HG03175 (cell line): ENCODE measurements at regions not wholly inside any gene's neighbourhood (a gene's known extent, or its start where the extent isn't known, plus 50 kb on each side); places are given as distances from the start of the nearest gene placed in this dataset.
"Not testable (repeated sequence)": the region's sequence is repeated elsewhere in the genome, so short reads cannot be mapped to it uniquely, and the experiment has no call there.

Experiments
- ATAC-seq: cut with Tn5 transposase; IDR thresholded peaks from one replicate; pipeline ENCODE4 v1.9.1; 2021; ENCODE audit warnings: mild to moderate bottlenecking, moderate library complexity; ENCODE audit not compliant: unreplicated experiment

DNA sequence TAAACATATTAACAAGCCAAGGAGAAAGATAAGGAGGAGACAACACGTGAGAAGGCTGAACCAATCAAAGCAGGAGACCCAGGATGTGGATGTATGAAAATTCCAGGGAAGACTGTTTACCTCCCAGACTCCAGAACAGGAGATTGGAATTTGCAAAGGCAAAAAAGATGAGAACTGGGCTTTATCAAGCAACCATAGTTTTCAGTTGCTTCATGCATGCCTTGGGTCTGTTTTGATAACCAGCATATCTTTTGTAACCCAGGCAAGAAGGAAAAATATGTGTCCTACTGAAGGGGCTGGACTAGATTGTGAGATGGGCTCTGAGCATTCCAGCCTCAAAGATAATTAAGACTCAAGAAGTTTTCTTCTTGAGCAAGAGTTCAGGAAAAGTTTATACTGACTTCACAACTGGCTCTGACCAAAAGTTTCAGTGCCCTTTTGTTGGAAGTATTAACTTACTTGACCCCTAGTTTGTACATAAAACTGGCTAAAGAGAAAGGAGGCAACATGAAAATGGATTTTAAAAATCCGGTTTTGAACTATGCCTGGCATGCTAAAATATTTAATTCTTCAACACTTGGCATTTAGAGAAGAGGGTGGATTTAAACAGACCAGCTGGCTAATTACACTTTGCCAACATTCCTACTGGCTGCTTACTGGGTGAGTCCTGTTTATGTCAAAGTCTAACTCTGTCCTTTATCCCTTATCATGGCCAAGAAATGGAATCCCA is 79.3 kb upstream of the CD28 start:
- no peak for ATAC-seq

DNA sequence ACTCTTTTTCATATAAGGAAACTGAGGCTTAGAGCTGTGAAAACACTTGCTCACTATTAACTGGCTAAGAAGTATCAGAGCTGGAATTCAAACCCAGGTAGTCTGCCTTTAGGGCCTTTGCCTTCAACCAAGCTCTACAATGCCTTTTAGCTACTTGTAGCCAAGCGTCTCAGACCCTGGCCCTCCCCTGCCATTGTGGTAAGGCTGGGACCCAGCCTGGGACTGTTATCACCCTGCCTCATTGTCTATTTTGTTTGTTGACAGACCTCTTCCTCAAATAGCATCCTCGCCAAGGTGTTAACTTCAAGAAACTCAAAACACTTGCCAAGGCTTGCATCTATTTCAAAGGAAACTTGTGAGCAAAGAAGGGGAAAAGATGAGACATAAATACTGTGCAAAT is 76.7 kb upstream of the CD28 start:
- ATAC-seq, result no peak

DNA sequence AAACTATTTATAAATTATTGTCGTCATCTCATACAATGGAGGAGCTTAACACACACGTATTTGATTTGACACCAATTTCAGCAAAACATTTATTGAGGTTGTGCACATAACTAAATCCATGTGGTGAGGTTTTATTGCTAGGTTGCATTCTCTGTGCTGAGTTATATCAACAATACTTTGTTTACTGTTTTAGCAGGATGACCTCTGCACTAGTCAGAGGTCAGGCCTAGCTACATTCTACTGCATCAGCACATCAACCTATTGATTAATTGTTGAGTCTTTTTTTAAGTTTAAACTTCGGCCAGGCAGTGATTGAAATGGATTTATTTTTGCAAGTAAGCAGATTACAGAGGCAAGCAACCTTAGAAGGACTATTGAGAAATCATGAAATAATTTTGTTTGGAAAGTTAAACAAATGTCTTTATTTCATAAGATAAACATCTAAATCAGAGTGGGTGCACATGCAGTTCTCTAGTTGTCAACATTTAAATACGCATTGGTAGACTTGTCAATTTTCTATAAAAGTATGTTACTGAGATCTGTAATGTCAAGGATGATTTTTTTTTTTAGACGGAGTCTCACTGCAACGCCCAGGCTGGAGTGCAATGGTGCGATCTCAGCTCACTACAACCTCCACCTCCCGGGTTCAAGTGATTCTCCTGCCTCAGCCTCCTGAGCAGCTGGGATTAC is 75.2 kb upstream of the CD28 start:
- no peak for ATAC-seq

DNA sequence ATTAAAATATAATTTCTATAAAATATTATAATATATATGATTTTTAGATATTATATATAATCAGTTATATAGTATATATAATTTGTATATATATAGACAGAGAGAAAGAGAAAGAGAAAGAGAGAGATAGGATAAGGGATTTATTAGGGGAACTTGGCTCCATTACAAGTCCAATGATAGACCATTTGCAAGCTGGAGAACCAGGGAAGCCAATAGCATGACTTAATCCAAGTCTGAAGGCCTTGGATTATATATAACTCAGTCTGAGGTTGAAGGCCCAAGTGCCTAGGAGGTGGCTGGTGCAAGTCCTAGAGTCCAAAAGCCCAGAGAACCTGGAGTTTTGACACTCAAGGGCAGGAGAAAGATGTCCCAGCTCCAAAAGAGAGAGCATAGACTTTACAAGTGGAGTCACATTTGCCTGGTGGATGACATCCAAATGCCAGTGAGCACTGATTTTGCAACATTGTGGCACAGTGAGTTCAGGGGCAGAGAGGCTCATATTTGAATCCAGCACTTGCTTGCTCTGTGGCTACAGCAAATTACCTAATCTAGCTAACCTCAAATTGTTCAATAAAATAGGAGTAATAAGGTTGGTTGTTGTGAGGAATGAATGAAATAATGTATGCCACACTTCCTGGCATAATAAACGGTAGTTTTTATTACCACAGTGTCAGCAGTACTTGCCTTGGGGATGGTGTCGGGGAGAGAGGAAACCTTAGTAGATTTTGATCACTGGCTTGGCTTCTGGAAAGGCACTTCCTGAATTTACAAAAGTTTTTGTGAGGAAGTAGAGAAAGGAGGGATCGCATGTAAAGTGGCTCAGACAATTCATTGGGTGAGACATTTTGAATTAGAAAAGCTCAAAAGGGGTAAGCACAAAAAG is 69.6 kb upstream of the CD28 start:
- ATAC-seq, result no peak

DNA sequence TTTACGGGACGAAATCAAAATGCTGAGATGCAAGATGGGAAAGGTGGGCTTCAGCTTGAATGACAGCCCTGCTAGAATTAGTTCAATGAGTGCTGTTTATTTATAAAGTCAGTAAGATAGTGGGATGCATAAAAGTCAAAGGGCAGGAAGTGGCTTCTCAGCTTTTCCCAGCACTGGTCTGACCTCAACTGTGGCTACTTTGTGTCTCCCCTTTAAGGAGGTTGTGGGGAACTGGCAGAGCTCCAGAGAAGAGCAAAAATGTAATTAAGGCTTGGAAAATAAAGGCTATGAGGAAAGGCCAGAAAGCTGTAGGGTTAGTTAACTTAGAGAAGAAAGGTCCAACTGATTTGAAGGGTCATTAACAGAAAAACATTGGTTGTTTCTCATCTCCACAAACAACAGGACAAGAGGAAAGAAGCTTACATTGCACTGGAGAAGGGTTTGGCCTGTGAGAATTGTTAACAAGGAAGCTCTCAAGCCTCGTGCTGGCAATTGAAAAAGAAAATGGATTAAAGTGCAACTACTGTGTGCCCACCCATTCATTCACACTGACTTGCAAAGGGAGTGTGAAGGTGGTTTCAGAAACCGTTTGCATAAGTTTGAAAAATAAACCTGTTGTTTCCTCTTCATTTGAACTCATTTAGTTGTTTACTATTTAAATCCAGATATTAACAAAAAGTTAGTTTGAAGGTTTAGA is 68.8 kb upstream of the CD28 start:
- ATAC-seq, result no peak

DNA sequence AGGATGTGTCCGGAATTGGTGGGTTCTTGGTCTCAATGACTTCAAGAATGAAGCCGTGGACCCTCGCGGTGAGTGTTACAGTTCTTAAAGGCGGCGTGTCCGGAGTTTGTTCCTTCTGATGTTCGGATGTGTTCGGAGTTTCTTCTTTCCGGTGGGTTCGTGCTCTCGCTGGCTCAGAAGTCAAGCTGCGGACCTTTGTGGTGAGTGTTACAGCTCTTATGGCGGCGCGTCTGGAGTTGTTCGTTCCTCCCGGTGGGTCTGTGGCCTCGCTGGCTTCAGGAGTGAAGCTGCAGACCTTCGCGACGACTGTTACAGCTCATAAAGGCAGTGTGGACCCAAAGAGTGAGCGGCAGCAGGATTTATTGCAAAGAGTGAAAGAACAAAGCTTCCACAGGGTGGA is 64.6 kb upstream of the CD28 start:
- ATAC-seq, result not testable (repeated sequence)

DNA sequence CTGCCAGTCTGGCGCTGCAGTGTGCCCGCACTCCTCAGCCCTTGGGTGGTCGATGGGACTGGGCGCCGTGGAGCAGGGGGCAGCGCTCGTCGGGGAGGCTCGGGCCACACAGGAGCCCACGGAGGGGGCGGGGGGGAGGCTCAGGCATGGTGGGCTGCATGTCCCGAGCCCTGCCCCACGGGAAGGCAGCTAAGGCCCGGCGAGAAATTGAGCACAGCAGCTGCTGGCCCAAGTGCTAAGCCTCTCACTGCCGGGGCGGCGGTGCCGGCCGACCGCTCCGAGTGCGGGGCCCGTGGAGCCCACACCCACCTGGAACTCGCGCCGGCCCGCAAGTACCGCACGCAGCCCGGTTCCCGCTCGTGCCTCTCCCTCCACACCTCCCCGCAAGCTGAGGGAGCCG is 63.6 kb upstream of the CD28 start:
- ATAC-seq, result not testable (repeated sequence)

DNA sequence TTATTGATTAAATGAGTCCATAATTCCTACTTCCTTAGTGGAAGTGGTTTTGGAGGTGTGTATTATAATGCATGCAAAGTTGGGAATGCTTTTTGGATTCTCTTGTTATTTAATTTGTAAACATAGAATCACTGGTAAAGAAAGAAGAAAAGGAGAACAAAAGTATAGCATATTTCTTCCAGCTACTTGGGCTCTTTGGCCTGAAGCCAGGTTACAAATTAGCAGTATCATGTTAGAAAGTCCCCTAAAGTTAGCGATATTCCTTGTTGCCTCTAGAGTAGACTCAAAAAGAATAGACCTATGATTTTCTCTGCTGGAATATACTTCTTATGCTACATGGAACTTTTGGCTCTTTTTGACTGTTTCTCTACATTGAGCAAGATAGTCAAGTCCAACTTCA is 60.6 kb upstream of the CD28 start:
- ATAC-seq, result no peak

DNA sequence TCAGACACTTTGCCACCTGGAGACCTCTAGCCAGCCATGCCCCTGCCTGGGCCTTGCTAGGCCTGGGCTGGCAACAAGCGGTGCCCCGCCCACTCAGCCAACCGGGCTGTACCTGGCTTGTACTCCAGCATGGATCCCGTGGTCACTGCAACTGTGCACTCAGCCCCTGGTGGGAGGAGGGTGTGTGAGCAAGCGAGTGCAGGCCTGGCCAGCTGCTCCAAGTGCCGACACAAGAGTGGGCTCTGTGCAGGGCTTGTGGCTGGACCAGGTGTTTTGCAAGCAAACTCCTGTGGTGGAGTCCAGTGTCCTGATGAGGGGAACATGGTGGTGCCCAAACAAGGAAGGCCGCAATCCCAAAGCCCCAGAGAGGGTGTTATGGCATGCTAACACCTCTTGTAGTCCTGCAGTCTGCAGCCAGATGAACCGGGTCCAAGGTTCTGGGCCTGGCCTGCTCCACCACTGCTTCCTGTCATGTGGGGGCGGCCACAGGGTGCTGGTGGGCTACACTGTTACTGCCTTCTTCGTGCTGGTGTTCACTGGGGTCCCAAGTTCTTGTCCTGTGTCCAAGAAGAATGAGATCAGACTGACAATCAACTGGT is 60.1 kb upstream of the CD28 start:
- no peak for ATAC-seq

DNA sequence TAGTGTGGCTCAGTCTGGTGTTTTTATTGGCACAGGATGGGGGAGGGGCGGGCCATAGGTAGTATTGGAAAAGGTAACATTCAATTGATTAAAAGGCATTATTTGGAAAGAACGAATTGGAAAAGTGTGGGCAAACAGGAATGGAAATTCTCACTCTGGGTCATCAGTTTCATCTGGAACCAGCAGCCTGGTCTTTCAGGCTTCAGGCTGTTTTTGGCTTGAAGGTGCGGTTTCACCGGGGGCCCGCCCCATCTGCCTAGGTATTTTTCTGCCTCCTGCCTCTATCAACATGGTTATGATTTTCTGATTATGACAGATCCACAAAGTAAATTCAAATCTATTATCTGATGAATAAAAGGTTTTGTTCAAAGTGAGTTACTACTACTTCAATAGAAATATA is 59.5 kb upstream of the CD28 start:
- ATAC-seq, result no peak

DNA sequence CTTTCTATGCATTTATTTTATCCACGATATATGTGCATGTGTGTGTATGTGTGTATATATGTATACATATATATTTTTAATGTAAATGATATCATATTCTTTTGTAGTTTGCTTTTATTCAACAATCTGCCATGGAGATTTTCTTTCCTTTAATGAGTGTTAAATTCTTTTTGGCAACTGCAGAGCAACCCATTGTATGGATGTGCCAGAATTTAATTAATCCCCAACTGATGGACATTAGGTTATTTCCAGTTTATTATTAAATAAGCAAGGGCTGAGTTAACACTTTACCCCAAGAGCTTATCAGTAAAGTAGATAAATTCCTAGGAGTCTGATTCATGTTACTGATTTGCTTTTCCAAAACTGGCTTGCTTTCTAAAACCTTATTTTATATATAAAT is 58.9 kb upstream of the CD28 start:
- no peak for ATAC-seq

DNA sequence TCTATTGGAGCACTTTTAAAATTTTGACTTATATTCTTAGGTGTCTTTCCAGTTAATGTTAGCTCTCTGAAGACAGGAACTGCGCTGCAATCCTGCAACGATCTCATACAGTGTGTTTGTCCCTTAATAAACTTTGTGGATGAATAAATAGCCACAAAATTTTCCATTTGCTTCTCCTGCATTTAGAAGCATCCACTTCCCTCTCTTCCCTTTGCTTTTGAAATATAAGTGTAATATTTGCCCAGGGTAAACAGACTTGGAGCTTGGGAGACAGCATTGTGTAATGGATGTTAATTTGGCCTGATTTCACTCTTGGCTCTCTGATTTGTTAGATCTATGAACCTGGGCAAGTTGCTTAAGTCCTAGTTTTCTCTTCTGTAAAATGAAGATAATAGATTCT is 58.2 kb upstream of the CD28 start:
- no peak for ATAC-seq

DNA sequence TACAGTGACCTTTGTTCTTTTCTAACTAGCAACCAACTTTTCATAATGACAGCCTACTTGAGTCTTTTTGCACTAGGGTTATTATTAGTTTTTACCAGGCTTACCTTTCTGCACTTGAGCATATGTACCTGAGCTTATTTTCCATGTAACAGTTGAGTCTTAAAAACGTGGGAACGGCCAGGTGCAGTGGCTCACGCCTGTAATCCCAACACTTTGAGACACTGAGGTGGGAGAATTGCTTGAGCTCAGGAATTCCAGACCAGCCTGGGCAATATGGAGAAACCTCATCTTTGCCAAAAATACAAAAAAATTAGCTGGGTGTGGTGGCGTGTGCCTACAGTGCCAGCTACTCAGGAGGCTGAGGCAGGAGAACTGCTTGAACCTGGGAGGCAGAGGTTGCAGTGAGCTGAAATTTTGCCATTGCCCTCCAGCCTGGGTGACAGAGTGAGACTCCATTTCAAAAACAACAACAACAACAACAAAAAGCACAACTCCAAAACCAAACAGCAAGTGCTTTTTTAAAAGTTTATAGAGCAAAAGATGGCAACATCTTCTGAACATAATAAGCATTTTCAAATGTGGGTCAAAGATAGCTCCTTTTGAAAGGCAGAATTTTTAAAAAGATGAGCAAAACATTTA is 57.1 kb upstream of the CD28 start:
- no peak for ATAC-seq

DNA sequence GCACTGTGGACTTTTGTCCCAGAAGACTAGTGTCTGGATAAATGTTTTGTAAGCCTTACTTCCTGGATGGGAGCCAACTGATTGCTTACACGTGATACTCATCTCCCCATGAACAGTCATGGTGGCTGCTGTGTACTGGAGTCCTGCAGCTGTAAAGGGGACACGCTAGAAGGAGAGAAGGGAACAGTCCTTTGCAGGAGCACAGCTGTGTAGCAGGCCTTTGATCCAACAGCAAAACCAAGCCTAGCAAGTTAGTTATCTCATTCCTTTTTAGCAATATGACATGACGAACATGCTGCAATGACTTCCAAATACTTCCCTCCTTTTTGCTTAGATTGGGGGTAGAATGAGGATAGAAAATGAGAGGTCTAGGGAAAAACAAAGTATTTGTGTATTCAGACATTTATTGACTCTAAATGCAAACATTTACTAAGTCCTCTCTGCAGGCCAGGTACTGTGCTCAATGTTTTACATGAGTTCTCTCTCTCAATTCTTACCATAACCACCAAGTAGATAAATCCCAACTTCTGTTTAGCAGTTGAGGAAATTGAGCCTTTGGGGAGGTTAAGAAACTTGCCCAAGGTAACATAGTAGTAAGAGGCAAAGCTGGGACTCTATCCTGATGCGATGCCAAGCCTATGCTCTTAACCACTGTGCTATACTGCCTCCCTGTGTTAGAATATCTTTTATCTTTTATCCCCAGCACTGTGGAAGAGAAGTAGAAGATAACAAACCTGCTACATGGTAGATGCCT is 55.4 kb upstream of the CD28 start:
- no peak for ATAC-seq

DNA sequence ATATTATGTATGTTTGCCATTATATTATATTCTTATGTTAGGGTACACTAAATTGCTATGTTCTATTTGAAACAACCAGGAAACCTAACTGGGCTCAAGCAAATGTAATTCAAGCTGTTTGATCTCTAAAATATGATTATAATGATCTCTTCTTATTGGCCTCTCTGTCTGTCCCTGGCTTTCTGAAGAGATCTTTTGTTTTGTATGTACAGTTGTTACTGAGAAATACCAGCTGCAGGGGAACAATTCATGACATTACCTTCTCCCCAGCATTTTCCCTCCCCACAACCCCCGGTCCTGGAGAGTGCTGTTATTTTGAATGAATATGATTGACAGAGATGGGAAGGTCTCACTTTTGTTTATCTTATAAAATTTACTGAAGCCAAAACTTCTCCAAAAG is 54.8 kb upstream of the CD28 start:
- ATAC-seq, result no peak

DNA sequence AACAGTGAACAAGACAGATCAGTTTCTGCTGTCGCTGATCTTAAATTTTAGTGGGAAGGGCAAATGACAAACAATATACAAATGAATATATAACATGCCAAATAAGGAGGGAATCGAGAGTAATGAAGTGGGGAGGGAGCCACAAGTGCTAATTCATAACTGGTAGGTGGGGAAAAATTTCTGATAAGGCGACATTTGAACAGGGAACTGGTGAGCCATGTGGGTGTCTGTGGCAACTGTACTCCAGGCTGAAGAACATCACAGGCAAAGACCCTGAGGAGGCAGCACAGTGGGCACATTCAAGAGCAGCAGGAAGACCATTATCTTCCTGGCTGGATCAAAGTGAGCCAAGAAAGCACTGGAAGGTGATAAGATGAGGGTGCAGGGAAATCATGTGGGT is 51.6 kb upstream of the CD28 start:
- ATAC-seq, result no peak

DNA sequence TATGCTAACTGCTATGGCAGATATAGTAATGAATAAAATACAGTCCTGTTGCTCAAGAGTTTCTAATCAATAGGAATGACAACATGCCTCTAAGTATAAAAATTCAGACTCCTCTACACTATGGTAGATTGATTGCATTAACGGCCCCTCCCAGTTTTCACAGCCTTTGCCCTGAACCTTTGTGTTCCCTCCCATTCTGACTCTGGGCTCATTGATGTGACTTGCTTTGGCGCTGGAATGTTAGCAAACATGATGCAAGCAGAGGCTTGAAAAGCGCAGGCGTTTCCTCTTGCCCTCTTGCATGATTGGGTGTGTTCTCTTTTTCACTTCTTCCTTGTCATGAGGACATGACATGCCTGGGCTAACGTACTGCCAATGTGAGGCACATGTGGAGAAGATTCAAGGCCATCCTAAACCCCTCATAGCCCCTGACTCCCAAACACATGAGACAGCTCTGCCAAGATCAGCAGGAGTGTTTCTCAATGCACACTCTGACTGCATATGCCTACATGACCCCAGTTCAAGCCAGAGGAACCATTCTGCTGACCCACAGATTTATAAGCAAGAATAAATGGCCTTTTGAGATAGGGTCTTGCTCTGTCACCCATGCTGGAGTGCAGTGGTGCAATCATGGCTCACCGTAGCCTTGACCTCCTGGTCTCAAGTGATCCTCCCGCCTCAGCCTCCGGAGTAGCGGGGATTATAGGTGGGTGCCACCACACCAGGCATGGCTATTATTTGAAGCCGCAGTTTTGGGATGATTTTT is 49.7 kb upstream of the CD28 start:
- ATAC-seq, result no peak
